K562 (cell line): ENCODE measurements at regions not wholly inside any gene's neighbourhood (a gene's known extent, or its start where the extent isn't known, plus 50 kb on each side); places are given as distances from the start of the nearest gene placed in this dataset.

Experiments
- CTCF ChIP-seq, 3 experiments: IDR thresholded peaks in 2 of 3; conservative IDR thresholded peaks in 1 of 3; 2 replicates each; pipeline ENCODE4 v1.5.1; 2011 to 2012; ENCODE audit warnings: low read length in 3 of 3, mild to moderate bottlenecking in 3 of 3, control low read depth in 2 of 3, improper control_type of control experiment in 1 of 3, inconsistent platforms in 1 of 3, low read depth in 1 of 3, mixed read lengths in 1 of 3, moderate library complexity in 1 of 3; ENCODE audit not compliant: insufficient read depth in 2 of 3
- GATAD2A ChIP-seq: fragments of 450-650 bp; IDR thresholded peaks from 2 replicates; pipeline ENCODE4 v1.6.1; 2017
- JUN ChIP-seq, 2 experiments: sonication (generic) in 1 of 2; formaldehyde crosslinking in 1 of 2; IDR thresholded peaks; 2 replicates each; pipeline versions ENCODE4 v1.6.1 to v1.8.0; 2012 to 2022; ENCODE audit warnings: borderline replicate concordance in 2 of 2, mild to moderate bottlenecking in 2 of 2, improper control_type of control experiment in 1 of 2, low read depth in 1 of 2, low read length in 1 of 2, missing genetic modification reagents in 1 of 2
- JUNB ChIP-seq: fragments of 450-650 bp; formaldehyde crosslinking; conservative IDR thresholded peaks from 2 replicates; pipeline ENCODE4 v1.4.0; 2020; ENCODE audit warnings: mild to moderate bottlenecking
- MAFF ChIP-seq: IDR thresholded peaks from 2 replicates; pipeline ENCODE4 v1.6.1; 2012; ENCODE audit warnings: low read length, improper control_type of control experiment
- REST ChIP-seq, 2 experiments: fragments of 450-650 bp; formaldehyde crosslinking in 1 of 2; IDR thresholded peaks; 2 replicates each; pipeline versions ENCODE4 v1.4.0 to v1.6.1; 2014 to 2020; ENCODE audit warnings: mild to moderate bottlenecking in 2 of 2, borderline replicate concordance in 1 of 2, low read depth in 1 of 2
- SIN3A ChIP-seq, 2 experiments: fragments of 150-350 bp in 1 of 2; IDR thresholded peaks; 2 replicates each; pipeline ENCODE4 v1.6.1; 2011 to 2016; ENCODE audit warnings: borderline replicate concordance in 2 of 2, low read depth in 2 of 2, low read length in 2 of 2, mild to moderate bottlenecking in 2 of 2, moderate library complexity in 2 of 2; ENCODE audit not compliant: control insufficient read depth in 1 of 2
- STAT5B ChIP-seq: fragments of 250-450 bp; sonication (Bioruptor Pico); IDR thresholded peaks from 2 replicates; pipeline ENCODE4 v1.8.0; 2021; ENCODE audit warnings: mild to moderate bottlenecking, inconsistent platforms
- TCF7 ChIP-seq: sonication (generic); IDR thresholded peaks from 2 replicates; pipeline ENCODE4 v1.6.1; 2016; ENCODE audit warnings: antibody characterized with exemption, borderline replicate concordance
- ZFP36 ChIP-seq: fragments of 150-350 bp; IDR thresholded peaks from 2 replicates; pipeline ENCODE4 v1.6.1; 2018; ENCODE audit warnings: low read length, low read depth; ENCODE audit not compliant: partially characterized antibody
- ZKSCAN8 ChIP-seq: fragments of 200-800 bp; sonication (Bioruptor generic); IDR thresholded peaks from 2 replicates; pipeline ENCODE4 v1.6.1; 2016; ENCODE audit warnings: missing genetic modification characterization, missing compliant biosample characterization
- ZNF124 ChIP-seq: sonication (generic); formaldehyde crosslinking; IDR thresholded peaks from 2 replicates; pipeline ENCODE4 v1.8.1; 2022; ENCODE audit warnings: missing genetic modification reagents

- TF ChIP-seq ZNF124 (CRISPR knock-in tag) (no peak), ZKSCAN8 (CRISPR knock-in tag) (no peak), CTCF (IDR thresholded peaks at IDR 0.05 in 2 of 3, conservative IDR thresholded peaks at IDR 0.05 in 1 of 3; ENCODE audit: insufficient read depth in 2 of 3, low read depth in 1 of 3, low read length in 3 of 3) (no peak), STAT5B (CRISPR knock-in tag) (no peak), REST (IDR thresholded peaks at IDR 0.05; ENCODE audit: borderline replicate concordance) (no peak), REST (CRISPR knock-in tag; IDR thresholded peaks at IDR 0.05; ENCODE audit: low read depth) (no peak), GATAD2A (no peak), SIN3A (IDR thresholded peaks at IDR 0.05; ENCODE audit: borderline replicate concordance in 2 of 2, control insufficient read depth in 1 of 2, low read depth in 2 of 2, low read length in 2 of 2) (no peak), JUN (IDR thresholded peaks at IDR 0.05; ENCODE audit: borderline replicate concordance, low read depth, low read length) (no peak), JUN (CRISPR knock-in tag; IDR thresholded peaks at IDR 0.05; ENCODE audit: borderline replicate concordance) (no peak), TCF7 (no peak), JUNB (CRISPR knock-in tag) (no peak), MAFF (no peak), ZFP36 (no peak)
Measured at GRCh38 chr1:5298376-5298775, 644.0 kb downstream of the AJAP1 start.
